ENCODE measurements at regions not wholly inside any gene's neighbourhood (a gene's known extent, or its start where the extent isn't known, plus 50 kb on each side); places are given as distances from the start of the nearest gene placed in this dataset.
"Not testable (repeated sequence)": the region's sequence is repeated elsewhere in the genome, so short reads cannot be mapped to it uniquely, and the experiment has no call there.

DNA sequence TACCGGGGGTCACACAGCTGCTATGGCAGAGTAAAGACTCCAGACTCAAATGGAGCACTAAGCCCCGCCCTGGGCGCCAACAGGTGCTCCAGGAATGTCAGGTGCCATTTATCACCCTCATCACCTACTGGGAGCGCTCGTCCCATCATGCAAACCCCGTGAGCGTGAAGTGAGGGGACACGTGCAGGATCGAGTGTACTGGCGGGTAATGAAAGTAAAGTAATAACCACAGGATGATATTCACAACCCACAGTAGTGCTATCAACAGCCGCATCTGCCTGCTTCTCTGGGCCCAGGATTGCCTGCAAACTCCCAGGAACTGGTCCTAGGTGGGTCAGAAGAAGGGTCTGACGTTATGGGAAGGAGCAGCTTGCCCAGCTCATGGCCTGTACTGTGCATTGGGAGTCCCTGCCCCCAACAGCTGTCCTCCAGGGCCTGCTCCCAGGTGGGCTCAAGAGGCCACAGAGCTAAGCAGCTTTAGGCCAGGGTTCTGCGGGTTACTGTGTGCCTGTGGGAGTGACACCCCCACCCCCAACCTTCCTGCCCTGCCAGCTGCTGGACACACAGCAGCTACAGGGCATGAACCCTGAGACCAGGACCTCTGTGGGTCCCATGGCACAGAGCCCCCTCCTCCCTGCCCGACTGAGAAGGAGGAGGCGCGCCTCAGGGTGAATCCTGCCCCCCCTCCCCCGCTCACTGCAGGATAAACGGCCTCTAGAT, 120.5 kb upstream of the SULF2 start:
- no peak for DNase-seq

DNA sequence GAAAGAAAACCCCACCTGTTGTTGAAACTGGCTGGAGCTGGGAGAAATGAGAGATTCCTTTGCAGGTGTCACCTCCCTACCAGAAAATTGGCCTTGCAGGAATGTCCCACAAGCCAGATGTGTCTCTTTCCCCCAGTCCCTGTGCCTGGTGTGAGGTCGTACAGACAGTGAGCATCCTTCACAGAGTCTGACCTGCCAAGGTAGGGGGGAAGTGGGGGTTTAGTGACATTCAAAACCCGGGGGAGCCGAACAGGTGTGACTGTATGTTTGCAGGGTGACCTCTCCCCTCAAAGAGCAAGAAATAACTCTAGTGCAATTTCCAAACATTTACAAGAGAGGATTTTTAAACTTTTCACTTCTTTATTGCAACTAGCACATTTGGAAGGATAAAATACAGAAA, 117.7 kb upstream of the SULF2 start:
- not testable (repeated sequence) for DNase-seq

DNA sequence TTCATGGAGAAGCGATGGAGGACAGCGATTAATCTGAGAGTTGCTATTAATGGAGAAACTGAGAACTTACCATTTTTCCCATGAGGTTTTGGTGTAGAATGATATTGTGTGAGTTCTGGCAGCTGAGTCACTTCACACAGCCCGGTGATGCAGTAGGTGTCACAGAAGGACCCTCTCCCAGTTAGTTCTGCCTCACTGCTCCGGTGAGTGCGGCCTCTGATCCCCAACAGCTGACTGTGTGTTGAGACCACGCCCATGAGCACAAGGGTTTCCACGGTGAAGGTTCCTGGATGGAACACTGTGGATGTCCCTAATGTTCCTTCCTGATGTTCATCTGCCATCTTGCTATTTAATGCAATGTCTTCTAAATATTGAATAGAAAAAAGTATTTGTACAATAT, 114.0 kb upstream of the SULF2 start:
- not testable (repeated sequence) for DNase-seq

DNA sequence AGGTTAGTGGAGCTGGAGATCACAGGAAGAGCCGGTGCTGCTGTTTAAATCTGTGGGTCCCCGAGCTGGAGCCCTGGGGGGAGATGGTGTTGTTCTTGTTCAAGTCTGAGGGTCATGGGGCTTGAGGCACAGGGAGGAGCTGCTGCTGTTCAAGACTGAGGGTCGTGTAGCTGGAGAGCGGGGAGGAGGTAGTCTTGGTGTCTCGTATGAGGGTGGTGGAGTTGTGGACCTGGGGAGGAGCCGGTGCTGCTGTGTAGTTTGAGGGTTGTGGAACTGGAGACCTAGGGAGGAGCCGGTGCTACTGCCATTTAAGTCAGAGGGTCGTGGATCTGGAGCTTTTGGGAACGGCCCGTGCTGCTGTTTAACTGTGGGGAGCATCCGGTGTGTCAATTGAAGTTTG, 112.2 kb upstream of the SULF2 start:
- no peak for DNase-seq

DNA sequence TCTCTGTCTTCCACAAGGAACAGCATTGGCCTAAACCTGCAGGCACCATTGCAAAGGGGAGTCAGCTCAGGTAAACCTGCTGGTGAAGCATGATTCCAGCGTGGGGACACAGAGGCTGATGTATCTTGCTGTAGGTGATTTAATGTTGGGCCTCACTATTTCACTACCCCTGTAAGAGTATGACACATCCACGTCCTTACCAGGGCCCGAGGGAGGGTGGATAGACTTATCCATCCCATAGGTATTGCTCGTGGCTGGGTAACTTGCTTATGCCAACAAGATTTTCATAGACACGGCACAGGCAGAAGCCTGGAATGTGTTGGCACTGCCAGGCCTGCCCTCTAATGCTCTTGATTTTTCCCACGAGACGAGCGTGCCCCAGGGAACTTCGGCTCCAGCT, 107.4 kb upstream of the SULF2 start:
- DNase-seq: not testable (repeated sequence)

DNA sequence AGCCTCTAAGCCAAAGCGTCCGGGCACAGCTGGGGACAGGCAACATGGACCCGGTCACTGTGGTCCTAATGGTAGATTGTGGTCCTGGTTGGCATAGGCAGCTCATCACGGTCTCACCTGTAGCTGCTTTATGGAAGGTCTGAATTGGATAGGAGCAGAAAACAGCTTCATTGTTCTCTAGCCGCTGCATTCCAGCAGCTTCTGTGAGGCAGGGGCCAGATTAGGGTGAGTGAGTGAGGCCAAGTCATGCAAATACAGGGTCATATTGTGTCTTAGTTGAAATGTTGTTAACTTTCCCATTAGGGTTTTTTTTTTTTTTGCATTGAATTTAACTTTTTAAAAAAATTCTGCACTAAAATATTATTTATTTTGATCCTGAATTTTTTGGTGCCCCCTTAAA, 105.4 kb upstream of the SULF2 start:
- not testable (repeated sequence) for DNase-seq

DNA sequence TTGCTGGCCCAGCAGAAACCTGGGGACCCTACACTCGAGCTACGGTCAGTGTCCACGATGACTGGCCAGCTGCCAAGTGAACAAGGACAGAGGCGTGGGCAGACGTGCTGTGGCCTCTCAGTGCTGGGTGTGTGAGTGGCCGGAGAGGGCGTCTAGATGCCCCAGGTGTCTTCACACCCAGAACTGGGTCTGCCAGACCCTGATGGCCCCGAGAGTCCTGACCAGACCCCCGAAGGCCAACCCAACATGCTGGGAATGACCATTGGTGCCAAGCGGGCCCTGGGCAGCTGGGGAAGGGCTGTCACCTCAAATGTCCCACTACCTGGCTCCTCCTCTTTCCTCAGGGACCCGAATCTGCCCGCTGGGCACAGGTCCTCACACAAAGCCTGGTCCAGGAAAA, 104.5 kb upstream of the SULF2 start:
- not testable (repeated sequence) for DNase-seq

DNA sequence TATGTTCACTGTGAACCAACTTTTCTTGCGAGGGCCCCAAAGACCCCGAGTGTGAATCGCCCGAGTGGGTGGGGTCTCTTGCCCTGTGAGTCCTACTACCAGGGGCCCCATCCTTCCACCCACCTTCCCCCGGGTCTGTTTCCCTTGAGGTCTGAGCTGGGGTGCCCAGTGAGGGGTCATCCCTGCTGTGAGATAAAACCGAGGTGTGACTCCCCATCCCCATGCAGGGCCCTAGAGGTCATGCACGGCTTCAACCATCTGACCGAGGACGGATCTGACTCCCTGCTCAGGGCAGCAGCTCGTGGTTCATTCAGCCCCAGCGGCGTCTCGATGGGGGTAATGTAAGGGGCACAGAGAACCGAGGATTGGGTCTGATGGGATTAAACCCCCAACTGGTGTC, 103.1 kb upstream of the SULF2 start:
- DNase-seq: no peak

DNA sequence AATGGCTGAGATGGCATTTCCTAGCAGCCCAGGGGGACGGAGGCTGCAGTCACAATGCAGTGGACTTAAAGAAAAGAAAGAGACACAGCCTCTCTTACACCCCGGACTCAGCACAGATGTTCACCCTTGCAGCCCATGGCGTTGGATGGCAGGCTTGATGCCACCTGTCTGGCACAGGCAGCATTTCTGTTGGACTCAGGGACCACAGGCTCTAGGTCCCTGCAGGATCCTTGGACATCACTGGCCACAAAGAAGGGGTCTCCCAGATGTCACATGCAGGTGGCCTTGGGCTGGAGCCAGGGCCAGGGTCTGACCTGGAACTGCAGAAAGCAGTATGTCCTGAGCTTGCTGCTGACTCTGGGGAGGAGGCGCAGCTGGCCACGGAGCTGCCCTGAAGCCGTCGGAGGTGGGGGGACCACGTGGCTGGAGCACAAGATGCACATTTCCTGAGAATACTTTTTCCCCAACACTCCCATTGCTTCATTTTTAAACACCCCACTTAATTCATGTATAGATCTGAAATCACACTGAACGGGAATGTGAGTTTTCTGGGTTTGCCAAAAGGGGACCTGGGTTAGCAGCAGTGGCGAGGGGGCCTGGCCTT, 102.3 kb upstream of the SULF2 start:
- no peak for DNase-seq

DNA sequence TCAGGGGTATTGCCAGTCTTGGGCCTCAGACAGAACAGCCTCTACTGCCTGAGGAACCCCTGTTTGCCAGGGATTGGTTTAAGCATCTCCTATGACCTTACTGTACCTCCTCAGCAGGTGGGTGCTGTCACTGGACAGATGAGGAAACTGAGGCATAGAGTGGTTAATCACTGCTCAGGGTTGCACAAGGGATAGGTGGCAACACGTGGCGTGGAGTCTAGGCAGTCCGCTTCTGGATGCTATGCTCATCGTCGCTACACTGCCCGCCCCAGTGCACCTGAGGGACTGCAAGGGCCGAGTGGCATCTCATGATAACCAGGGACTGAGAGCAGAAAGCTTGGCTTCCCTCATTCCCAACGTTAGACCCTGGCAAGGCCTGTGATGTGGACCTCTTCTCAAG, 101.8 kb upstream of the SULF2 start:
- DNase-seq: no peak

DNA sequence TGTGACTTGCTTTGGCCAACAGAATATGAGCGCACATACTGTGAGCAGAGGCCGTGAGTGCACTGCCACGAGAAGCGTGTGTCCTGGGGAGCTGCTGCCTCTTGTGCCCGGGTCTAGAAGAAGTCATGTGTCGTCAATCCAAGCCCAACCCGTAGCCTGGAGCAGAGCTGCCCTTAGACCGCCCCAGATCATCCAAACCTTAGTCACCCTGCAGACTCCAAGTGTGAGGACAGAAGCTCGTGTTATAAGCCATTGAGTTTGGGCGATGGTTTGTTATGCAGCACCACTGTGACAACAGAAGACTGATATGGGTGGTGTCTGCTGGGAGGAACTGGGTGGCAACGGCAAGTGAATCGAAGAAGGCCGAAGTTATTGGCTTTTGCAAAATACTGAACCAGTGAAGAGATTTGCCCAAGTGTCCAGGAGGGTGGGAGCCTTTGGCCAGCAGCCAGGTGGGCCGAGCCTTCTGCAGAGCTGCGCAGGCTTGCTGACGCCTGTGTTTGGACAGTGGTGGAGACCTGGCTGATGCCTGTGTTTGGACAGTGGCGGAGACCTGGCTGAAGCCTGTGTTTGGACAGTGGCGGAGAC, 101.3 kb upstream of the SULF2 start:
- no peak for DNase-seq

DNA sequence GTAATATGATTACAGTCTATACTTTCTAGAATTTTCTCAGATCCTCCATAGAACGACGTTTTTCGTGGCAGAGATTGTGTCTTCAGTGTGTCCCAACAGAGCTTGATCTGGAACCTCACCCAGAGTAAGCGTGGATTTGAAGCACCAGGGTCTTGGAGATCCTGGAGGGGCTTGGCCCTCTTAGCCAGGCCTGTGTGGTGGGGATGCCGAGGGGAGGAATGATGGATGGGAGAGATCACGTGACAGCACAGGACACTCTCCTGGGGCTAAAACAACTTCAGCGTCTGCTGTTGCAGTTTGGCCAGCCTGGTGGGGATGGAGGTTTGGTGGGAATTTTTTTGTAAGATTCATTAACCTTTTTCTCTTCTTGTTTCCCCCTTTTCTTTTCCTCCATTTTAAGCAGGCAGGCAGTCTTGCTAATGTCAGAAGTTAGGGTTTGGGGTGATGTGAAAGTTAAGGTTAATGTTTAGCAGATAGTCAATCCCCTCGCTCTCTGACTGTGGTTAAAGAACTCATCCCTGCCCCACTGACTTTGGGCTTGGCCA, 100.7 kb upstream of the SULF2 start:
- DNase-seq: no peak

DNA sequence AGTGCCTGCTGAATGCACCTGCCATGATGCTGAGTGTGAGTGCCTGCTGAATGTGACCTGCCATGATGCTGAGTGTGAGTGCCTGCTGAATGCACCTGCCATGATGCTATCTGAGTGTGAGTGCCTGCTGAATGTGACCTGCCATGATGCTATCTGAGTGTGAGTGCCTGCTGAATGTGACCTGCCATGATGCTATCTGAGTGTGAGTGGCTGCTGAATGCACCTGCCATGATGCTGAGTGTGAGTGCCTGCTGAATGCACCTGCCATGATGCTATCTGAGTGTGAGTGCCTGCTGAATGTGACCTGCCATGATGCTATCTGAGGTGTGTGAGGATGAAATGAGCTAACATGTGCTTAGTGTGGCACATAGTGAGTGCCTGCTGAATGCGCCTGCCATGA, 98.7 kb upstream of the SULF2 start:
- DNase-seq: not testable (repeated sequence)

DNA sequence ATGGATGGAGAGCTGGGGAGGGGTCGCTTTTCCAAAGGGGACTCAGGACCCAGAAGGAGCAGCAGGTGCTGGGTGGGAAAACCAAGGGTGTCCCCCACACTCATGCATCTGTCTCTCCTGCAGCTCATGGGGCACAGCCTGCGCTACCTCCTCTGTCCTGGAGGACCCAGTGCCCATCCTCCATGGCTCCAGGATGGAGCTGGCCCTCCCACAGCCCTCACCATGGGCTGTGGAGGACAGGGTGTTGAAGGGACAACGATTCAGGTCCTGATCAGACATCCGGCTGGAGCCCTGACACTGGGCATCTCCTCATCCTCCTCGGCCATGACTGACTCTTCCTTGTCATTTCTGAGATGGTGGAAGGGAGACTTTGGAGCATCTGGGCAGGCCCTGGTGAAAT, 97.9 kb upstream of the SULF2 start:
- no peak for DNase-seq

DNA sequence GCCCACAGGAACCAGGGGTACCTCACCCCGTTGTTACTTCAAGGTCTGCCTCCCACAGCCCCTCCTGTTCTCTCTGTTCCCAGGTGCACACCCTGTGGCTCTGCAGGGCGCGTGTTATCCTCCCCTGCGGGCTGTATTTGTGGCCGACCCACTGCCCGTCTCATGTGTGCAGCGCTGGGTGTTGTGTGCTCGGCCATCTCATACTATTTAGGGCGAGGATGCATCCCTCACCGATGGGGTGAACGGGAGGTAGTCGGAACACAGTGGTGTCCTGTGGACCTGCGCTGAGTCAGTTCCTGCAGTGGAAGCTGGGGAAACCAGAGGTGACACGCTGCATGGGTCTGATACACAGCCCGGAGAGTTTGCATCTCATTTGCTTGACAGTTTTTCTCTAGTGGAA, 94.5 kb upstream of the SULF2 start:
- no peak for DNase-seq

DNA sequence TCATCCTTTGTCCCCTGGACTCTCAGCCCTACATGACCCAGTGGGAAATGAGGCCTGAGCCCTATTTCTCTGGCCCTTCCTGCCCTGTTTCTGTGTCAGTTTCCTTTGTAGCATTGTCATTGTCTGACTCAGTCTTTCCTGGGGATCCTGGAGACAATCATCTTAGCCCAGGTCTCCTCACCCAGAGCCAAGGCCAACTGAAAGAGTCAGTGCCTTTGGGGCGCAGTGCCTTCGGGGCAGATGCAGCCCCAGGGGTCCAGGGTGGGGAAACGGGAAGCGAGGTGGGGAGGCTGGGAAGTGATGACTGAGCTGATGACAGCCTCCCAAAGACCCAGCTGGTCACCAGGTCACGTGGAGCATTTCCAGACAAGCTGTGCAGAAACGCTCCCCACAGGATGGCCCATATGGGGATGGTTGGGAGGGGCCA, 93.3 kb upstream of the SULF2 start:
- no peak for DNase-seq

DNA sequence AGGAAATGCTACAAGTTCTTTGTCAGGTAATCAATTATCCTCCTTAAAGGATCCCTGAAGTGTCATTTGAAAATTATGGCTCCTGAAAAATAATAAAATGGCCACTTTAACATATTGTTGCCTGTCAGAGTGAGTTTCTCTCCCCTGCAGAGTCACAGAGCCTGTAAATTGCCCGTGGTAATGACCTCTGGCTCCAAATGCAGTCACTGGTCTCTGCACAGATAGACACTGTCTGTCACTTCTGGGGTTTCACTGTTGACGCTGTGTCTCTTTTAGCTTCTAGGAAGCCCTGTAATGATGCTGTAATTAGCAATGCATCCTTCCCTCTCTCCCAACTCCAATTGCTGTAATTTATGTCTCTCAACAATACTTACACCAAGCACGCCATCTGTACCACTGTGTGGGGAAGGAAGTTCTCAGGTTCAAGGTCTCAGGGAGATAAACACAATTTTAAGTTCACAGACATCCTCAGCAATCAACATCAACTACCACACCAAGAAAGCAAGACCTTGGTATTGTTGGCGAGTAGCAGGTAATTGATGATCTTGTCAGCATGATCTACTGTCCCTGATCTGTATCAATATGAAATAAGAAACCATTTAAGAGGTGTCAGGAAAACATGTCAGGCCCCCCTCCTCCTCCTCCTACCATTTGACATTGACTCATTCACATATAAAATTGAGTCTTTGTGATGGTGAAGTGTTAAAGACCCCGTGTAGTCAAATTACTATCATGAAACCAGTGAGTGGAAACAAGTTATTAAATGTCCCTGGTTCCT, 91.2 kb upstream of the SULF2 start:
- no peak for DNase-seq

DNA sequence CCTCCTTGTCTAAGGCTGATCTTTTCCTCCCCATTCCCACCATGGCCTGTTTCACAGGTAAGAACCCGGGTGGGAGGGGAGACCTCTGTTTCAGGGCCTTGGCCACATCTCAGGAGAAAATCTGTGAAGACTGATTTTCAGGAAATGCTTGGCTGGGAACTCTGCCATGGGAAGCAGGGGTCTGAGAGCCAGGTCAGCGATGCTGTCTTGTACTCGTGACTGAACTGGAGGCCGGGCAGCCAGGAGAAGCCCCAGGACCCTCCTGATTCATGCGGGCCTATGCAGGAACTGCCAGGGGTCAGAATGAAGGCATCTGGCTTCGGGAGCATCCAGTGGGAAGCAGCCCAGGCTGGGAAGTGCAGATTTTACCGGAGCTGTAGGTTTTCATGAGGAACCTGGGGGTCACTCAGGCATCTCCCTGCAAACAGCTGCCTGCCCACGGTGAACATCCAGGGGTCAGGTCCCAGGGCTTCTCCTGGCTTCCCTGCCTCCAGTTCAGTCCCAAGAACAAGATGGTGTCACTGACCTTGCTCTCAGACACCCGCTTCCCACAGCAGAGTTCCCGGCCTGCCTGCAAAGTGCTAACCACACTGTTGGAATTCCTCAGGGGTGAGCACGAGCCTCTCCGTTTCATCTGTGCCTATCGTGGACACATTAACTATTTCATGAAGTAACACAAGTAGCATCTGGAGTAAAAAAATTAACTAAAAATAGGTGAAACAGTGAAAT, 90.2 kb upstream of the SULF2 start:
- no peak for DNase-seq

DNA sequence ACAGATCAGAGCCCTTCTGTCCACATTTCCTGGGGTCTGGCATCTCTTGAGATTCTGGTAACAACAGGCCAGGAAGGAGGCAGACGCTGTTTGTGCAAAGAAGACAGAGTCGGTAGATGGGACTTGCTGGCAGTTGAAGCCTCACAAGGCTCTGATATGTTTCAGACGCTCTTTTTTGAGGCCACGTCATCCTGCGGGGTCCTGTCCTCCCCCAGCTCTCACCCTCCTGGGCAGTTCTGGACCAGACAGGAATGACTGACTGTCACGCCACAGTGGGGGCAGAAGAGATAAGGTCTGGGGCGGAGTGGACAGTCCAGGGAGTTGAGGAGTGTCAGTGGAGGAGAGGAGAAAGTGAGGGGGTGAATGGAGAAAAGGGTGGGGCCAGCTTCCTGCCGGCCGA, 87.1 kb upstream of the SULF2 start:
- peak in 1 of 2 experiments; percentile 22 for DNase-seq

DNA sequence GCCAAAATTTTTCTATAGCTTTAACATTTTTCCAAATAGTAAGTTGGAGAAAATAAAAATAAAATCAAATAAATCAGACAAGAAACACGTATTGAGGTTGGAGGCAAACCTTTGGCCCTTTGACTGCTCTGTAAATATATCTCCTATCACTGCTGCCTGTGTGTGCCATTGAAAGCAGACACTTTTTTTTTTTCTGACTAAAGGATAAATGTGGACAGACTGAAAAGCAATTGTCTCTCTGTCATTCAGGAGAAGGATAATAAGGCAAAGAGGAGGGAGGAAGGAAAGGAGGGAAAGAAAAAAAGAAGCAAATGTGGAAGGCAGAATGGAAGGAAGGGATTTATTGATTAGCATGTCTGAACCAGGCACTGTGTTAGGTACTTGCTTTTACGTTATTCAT, 85.2 kb upstream of the SULF2 start:
- DNase-seq: no peak

DNA sequence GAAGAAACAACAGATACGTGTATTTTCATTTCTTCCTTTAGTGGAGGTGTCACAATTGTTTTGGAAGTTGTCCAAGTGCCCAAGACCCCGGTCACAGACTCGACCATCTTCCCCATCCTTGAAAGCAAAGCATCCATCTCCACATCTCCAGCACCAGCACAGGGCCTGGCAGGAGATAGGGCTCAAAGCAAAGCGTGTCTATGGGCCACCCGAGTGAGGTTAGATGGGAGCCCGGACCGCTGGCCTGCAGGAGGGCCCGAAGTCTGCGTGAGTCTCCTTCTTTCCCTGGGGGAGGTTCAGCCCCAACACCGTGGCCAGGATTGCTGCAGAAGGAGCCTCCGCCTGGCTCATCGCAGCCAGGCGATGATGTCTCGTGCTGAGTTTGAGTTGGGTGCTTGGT, 83.5 kb upstream of the SULF2 start:
- no peak for DNase-seq

DNA sequence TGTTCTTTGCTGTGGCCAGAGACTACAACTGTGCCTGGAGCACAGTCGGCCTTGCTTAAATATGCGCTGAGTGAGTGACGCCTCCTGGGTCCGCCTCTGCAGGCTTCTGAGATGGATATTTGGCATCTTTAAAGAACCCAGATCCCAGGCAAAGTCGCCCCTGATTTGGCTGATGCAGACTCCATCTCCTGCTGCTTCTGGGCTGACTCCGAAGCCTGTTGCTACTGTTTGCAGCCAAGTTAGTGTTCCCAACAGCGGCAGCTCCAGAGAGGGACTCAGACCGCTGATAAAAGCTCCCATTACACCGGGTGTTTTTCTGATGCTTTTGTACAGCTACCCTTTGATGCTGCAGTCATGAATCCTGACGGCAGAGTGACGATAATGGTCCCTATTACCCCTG, 83.0 kb upstream of the SULF2 start:
- peak in 1 of 2 experiments; percentile 42 for DNase-seq

DNA sequence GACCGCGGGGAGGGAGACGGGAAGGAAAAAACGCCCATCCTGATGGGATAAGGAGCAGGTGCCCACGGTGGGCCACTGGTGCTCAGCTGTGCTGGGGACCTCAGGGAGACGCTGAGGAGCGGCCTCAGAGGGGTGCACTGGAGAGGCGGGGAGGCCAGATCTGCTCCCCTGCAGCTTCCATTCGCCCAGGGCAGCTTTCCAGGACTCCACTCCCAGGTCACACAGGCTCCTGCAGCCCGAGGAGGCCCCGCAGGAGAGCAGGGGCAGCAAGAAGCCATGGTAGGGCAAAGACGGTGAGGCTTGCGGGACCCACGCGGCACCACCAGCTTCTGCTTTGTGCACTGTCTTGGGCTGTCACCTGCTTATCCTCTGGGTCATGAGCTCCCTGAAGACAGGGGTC, 82.5 kb upstream of the SULF2 start:
- DNase-seq: no peak
